HG03045 (cell line): ENCODE measurements at regions not wholly inside any gene's neighbourhood (a gene's known extent, or its start where the extent isn't known, plus 50 kb on each side); places are given as distances from the start of the nearest gene placed in this dataset.
A peak's percentile ranks its signal among the peaks of the same experiment; 100 is the strongest.

Source experiments
- ATAC-seq: cut with Tn5 transposase; IDR thresholded peaks from one replicate; pipeline ENCODE4 v1.9.1; 2021; ENCODE audit warnings: mild to moderate bottlenecking, moderate library complexity; ENCODE audit not compliant: unreplicated experiment

GRCh38 chr3:175902226-175902625, 1043.1 kb downstream of the NAALADL2 start:
- no peak for ATAC-seq

- ATAC-seq: no peak
These were observed 1039.1 kb downstream of the NAALADL2 start for GRCh38 chr3:175898194-175898593.

DNA sequence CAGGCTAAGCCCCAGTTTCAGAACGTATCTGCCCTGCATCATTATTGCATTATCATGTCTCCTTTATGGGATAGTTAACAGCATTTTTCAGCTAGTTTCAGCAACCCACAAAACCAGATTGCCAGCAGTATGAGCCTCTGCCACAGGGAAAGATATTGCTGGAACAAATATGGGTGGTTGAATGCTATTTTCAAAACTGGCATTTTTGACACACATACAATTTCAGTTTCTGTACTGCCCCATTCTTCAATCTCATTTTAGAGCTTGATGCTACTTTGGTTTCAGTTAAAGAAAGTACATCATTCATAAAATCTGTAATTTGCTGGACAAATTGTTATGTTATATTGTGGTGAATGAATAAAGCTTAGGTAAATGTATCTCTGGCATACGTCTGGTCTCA, 1037.5 kb downstream of the NAALADL2 start:
- ATAC-seq: no peak

DNA sequence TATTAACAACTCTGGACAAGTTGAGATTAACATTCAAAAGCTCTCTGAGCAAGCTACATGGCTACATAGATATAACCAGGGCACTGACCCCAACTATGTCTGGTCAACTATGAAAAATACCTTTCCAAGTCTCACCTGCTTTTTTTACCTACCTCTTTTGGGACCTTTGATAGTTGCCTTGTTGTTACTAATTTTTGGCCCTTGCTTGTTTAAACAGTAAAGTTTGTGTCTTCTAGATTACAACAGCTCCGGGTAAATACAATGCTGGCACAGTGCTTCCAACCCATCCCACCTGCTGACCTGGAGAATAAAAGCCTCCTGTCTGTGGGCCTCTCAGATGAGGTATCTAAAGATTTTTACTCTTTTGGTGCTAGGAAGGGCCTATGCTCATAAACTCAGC, 1036.6 kb downstream of the NAALADL2 start:
- ATAC-seq: no peak

- ATAC-seq: no peak
These were observed 1034.4 kb downstream of the NAALADL2 start for GRCh38 chr3:175893566-175893965.

DNA sequence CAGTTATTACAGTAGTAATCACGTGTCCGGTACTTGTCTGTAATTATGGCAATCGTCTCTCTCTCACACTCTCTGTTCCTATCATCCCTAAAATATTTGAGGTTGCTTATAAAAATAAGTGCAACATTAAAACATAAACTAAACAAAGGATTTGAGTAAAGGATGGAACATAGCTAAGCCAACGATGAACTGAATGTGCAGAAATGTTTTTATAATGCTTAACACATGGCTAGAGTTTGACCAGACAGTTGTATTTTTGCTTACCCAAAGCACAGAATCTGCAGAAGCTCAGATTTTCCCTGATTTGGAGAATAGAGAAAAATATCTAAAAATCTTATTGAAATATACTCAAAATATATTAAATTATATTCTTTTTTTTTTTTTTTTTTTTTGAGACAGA, 1030.9 kb downstream of the NAALADL2 start:
- ATAC-seq: no peak

GRCh38 chr3:175885231-175885766, 1026.2 kb downstream of the NAALADL2 start:
- ATAC-seq: no peak

- ATAC-seq: no peak
These were observed 1020.3 kb downstream of the NAALADL2 start for GRCh38 chr3:175879417-175879816.

DNA sequence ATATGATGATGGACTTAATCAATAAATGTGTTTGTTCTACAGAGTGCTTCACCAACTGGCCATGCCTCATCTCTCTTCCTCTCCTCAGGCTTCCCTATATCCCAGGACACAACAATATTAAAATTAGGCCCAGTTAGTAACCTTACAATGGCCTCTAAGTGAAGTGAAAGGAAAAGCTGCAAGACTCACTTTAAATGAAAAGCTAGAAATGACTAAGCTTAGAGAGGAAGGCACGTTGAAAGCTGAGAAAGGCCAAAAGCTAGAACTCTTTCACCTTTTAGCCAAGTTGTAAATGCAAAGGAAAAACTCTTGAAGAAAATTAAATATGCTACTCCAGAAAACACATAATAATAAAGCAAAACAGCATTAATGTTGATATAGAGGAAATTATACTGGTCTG, 1010.3 kb downstream of the NAALADL2 start:
- peak; percentile 81 for ATAC-seq

GRCh38 chr3:175868626-175869025, 1009.5 kb downstream of the NAALADL2 start:
- ATAC-seq: no peak

DNA sequence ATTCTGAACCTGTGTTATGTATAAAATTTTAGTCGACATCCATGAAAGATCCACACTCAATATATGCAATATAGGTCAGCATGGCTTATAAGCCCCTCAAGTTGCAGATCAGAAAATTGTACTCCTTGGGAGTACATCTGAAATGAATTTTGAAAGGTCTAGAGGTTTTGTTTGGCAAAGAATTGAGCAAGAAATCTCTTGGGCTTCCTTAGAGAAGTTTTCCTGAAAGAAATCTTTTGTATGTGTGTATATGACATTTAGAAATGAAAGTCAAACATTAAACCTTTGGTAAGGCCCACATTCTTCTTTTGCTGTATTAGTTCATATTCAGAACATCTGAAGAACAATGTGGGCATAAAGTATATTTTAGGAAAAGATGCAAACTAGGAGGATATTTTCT, 1006.6 kb downstream of the NAALADL2 start:
- no peak for ATAC-seq

- ATAC-seq: no peak
These were observed 1002.8 kb downstream of the NAALADL2 start for GRCh38 chr3:175861916-175862315.
